WERI-Rb-1 (cell line): ENCODE measurements at regions not wholly inside any gene's neighbourhood (a gene's known extent, or its start where the extent isn't known, plus 50 kb on each side); places are given as distances from the start of the nearest gene placed in this dataset.

Experiments used
- DNase-seq: peaks from one replicate; pipeline ENCODE4 v3.0.0-alpha.2; 2020
- H3K27ac ChIP-seq: fragments of 250-450 bp; sonication (Bioruptor Pico); 2 replicates; pipeline ENCODE4 v1.5.1; 2020; ENCODE audit warnings: mild to moderate bottlenecking, moderate library complexity
- H3K27me3 ChIP-seq: fragments of 250-450 bp; sonication (Bioruptor Pico); 2 replicates; pipeline ENCODE4 v1.5.1; 2021; ENCODE audit warnings: mild to moderate bottlenecking, low read depth, moderate library complexity; ENCODE audit not compliant: insufficient read depth, severe bottlenecking
- H3K36me3 ChIP-seq: fragments of 250-450 bp; sonication (Bioruptor Pico); 2 replicates; pipeline ENCODE4 v1.5.1; 2020; ENCODE audit warnings: mild to moderate bottlenecking, moderate library complexity
- H3K4me3 ChIP-seq: 2 replicates; pipeline ENCODE4 v1.5.1; 2011; ENCODE audit warnings: low read depth, mild to moderate bottlenecking, control low read depth, low read length
- H3K9me3 ChIP-seq: fragments of 250-450 bp; sonication (Bioruptor Pico); 2 replicates; pipeline ENCODE4 v1.5.1; 2021; ENCODE audit warnings: mild to moderate bottlenecking, moderate library complexity; ENCODE audit not compliant: severe bottlenecking
- CTCF ChIP-seq: IDR thresholded peaks from 2 replicates; pipeline ENCODE4 v1.5.1; 2011; ENCODE audit warnings: low read depth, mild to moderate bottlenecking, control low read depth, inconsistent platforms, low read length

DNA sequence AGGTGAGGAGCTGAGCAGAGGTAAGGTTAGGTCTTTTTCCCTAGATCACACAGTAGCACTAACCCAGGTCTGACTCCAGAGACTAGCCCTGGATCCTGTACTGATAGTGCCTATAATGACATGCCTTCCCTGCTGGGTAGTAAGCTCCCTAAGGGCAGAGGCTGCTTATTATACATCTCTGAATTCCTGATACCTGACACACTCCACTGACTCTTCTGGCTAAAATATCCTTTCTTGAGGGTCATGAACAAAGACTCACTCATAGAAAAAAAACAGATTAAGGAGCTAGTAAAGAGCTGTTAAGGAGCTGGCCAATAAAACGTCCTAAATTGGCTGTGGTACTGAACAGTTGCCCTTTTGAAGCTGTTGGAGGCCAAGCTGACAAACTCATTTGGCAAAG lies 149.0 kb upstream of the ITGA1 start:
- no peak for TF ChIP-seq CTCF
- Histone ChIP-seq H3K36me3 (no peaks in the 10 kb centered on the region), H3K9me3 (no peaks in the 10 kb centered on the region), H3K27ac (no peak overlapping the region), H3K4me3 (no peak overlapping the region), H3K27me3 (peaks cover 13% of the 10 kb centered on the region)
- no peak for DNase-seq

DNA sequence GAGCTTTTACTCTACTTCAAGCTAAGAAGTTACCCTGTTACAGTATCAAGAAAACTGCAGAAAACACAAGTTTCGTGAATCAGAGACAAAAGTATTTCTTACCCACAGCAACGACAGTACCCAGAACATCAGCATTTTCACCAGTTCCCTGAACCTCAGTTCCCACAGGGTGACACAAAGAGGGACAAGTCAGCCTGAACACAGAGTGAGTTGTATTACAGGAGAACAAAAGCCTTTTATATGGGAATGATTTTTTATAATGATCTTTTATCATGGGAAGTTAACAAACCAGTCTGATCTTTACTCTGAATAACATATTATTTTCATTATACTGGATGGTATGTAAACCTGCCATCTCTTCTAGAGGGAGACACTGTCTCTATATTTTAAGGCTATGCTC lies 139.0 kb upstream of the ITGA1 start:
- Histone ChIP-seq H3K27ac (no peak overlapping the region), H3K4me3 (no peak overlapping the region), H3K9me3 (no peaks in the 10 kb centered on the region), H3K36me3 (no peaks in the 10 kb centered on the region), H3K27me3 (peaks cover 10% of the 10 kb centered on the region)
- DNase-seq, result no peak
- TF ChIP-seq CTCF, result no peak

DNA sequence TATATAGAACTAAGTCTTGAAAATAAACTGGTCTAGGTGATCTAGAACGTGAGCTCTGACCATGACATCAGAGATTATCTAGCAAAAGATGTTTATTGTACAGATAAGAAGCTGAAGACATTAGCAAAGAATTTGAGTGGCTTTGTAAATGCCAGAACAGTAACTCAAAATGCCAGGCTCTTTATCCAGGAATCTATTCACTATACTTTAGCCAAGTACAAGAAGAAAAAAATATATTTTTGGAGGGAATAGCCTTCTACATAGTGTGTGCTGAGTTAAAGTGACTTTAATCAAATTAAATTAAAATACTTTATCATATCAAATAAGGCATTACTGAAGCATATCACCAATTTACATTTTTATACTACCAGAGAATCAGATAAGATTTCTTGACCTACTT lies 132.6 kb upstream of the ITGA1 start:
- Histone ChIP-seq H3K9me3 (no peaks in the 10 kb centered on the region), H3K27me3 (peaks cover 12% of the 10 kb centered on the region), H3K36me3 (no peaks in the 10 kb centered on the region), H3K4me3 (no peak overlapping the region), H3K27ac (no peak overlapping the region)
- DNase-seq, result no peak
- no peak for TF ChIP-seq CTCF

GRCh38 chr5:52656569-52657246 lies 131.0 kb upstream of the ITGA1 start:
- no peak for DNase-seq
- Histone ChIP-seq H3K9me3 (no peaks in the 10 kb centered on the region), H3K36me3 (no peaks in the 10 kb centered on the region), H3K4me3 (no peak overlapping the region), H3K27ac (no peak overlapping the region), H3K27me3 (peaks cover 15% of the 10 kb centered on the region)
- no peak for TF ChIP-seq CTCF

DNA sequence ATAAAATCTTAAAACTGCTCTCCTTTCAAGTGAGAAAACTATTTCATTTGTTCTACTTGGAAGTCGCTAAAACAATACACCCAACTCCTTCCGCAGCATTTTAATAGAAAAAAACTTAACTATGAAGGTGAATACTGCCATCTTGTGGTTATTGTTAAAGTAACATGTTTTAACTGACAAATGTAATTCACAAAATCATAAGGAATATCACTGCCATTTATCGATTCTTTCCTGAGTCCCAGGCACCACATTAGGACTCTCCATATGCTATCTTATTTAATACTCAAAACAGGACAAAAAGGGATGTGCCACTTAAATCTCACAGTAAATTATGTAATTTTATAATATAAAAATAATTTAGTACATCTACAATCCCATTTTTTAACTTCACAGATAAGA lies 130.5 kb upstream of the ITGA1 start:
- Histone ChIP-seq H3K27me3 (peaks cover 15% of the 10 kb centered on the region), H3K4me3 (no peak overlapping the region), H3K36me3 (no peaks in the 10 kb centered on the region), H3K9me3 (no peaks in the 10 kb centered on the region), H3K27ac (no peak overlapping the region)
- no peak for DNase-seq
- TF ChIP-seq CTCF, result no peak

GRCh38 chr5:52658246-52658645 lies 129.5 kb upstream of the ITGA1 start:
- Histone ChIP-seq H3K9me3 (no peaks in the 10 kb centered on the region), H3K27ac (no peak overlapping the region), H3K27me3 (peaks cover 10% of the 10 kb centered on the region), H3K4me3 (no peak overlapping the region), H3K36me3 (no peaks in the 10 kb centered on the region)
- DNase-seq, result no peak
- TF ChIP-seq CTCF, result no peak
